RPMI7951 (cell line): ENCODE measurements at regions not wholly inside any gene's neighbourhood (a gene's known extent, or its start where the extent isn't known, plus 50 kb on each side); places are given as distances from the start of the nearest gene placed in this dataset.

Experiments used
- DNase-seq: peaks from one replicate; pipeline ENCODE4 v3.0.0-alpha.2; 2012; ENCODE audit warnings: low read depth

GRCh38 chr10:21292763-21293517 is 232.5 kb downstream of the SKIDA1 start:
- peak; percentile 100 for DNase-seq

GRCh38 chr10:21290499-21291160 is 234.9 kb downstream of the SKIDA1 start:
- DNase-seq: no peak

- DNase-seq: no peak
Observed at GRCh38 chr10:21289961-21290360, 235.5 kb downstream of the SKIDA1 start.

GRCh38 chr10:21289271-21289670 is 236.2 kb downstream of the SKIDA1 start:
- no peak for DNase-seq

- peak; percentile 39 for DNase-seq
Observed at GRCh38 chr10:21285742-21286331, 239.6 kb downstream of the SKIDA1 start.

- no peak for DNase-seq
Observed at GRCh38 chr10:21285207-21285606, 240.3 kb downstream of the SKIDA1 start.

GRCh38 chr10:21284301-21284700 is 241.2 kb downstream of the SKIDA1 start:
- no peak for DNase-seq

- peak; percentile 42 for DNase-seq
Observed at GRCh38 chr10:21283053-21283452, 242.4 kb downstream of the SKIDA1 start.

GRCh38 chr10:21281765-21282484 is 243.6 kb downstream of the SKIDA1 start:
- no peak for DNase-seq

- no peak for DNase-seq
Observed at GRCh38 chr10:21280971-21281572, 244.4 kb downstream of the SKIDA1 start.

- no peak for DNase-seq
Observed at GRCh38 chr10:21280037-21280436, 245.4 kb downstream of the SKIDA1 start.

- DNase-seq: no peak
Observed at GRCh38 chr10:21279217-21279575, 246.3 kb downstream of the SKIDA1 start.

- peak; percentile 89 for DNase-seq
Observed at GRCh38 chr10:21278491-21279216, 246.8 kb downstream of the SKIDA1 start.

GRCh38 chr10:21273400-21273968 is 252.0 kb downstream of the SKIDA1 start:
- peak; percentile 66 for DNase-seq

- DNase-seq: no peak
Observed at GRCh38 chr10:21272643-21273399, 252.7 kb downstream of the SKIDA1 start.

- DNase-seq: no peak
Observed at GRCh38 chr10:21270976-21271375, 254.5 kb downstream of the SKIDA1 start.

- DNase-seq: no peak
Observed at GRCh38 chr10:21269289-21269688, 256.2 kb downstream of the SKIDA1 start.

GRCh38 chr10:21265622-21266021 is 259.9 kb downstream of the SKIDA1 start:
- peak; percentile 53 for DNase-seq

- DNase-seq: no peak
Observed at GRCh38 chr10:21264271-21264670, 261.2 kb downstream of the SKIDA1 start.

GRCh38 chr10:21263839-21264238 is 261.6 kb downstream of the SKIDA1 start:
- DNase-seq: no peak
